ENCODE measurements at regions not wholly inside any gene's neighbourhood (a gene's known extent, or its start where the extent isn't known, plus 50 kb on each side); places are given as distances from the start of the nearest gene placed in this dataset.

GRCh38 chr3:181383760-181384159 is 328.0 kb upstream of the SOX2 start:
- no peak for TF ChIP-seq CTCF (IDR thresholded peaks at IDR 0.05)
- TF ChIP-seq EP300 (IDR thresholded peaks at IDR 0.05): no peak
